Activated B cell treated with CpG ODN at 0.5 μM for 24 hours (primary cell): ENCODE measurements at regions not wholly inside any gene's neighbourhood (a gene's known extent, or its start where the extent isn't known, plus 50 kb on each side); places are given as distances from the start of the nearest gene placed in this dataset.

ENCODE experiments used
- ATAC-seq: fragments of 200-7000 bp; cut with Tn5 transposase; one replicate; pipeline ENCODE4 v1.10.0; 2021; ENCODE audit warnings: low read depth, mild to moderate bottlenecking, moderate library complexity
- CTCF ChIA-PET: fragments of 350-600 bp; sonication (Branson Sonifier 250); formaldehyde crosslinking; loops from one replicate; lab custom pipeline; 2021; ENCODE audit warnings: antibody characterized with exemption; lab: Charles Lee
- POLR2A ChIA-PET: fragments of 350-600 bp; sonication (Branson Sonifier 250); formaldehyde crosslinking; loops from one replicate; lab custom pipeline; 2021; ENCODE audit warnings: antibody characterized with exemption; lab: Charles Lee
- DNase-seq: peaks from one replicate; pipeline ENCODE4 v3.0.0; 2022
- H3K27ac Mint-ChIP-seq: one replicate; pipeline ENCODE4 v1.8.0; 2020; ENCODE audit warnings: mixed read lengths
- H3K27me3 Mint-ChIP-seq: one replicate; pipeline ENCODE4 v1.8.0; 2021; ENCODE audit warnings: mixed read lengths
- H3K36me3 Mint-ChIP-seq: one replicate; pipeline ENCODE4 v1.8.0; 2021; ENCODE audit warnings: low read depth, mixed read lengths
- H3K4me1 Mint-ChIP-seq: one replicate; pipeline ENCODE4 v1.8.0; 2021; ENCODE audit warnings: mixed read lengths
- H3K4me3 Mint-ChIP-seq: one replicate; pipeline ENCODE4 v1.8.0; 2020; ENCODE audit warnings: mild to moderate bottlenecking, mixed read lengths
- H3K9me3 Mint-ChIP-seq: one replicate; pipeline ENCODE4 v1.8.0; 2020; ENCODE audit warnings: mixed read lengths
- CTCF ChIP-seq: fragments of 200-600 bp; IDR thresholded peaks from one replicate; pipeline ENCODE4 v1.8.0; 2022; ENCODE audit warnings: antibody characterized with exemption, mild to moderate bottlenecking
- intact Hi-C: fragments of 100-400 bp; cut with micrococcal nuclease; formaldehyde crosslinking; loops from one replicate; pipeline ENCODE4 v1.15.1; 2024

GRCh38 chr5:167152561-167152960 lies 1138.9 kb upstream of the WWC1 start:
- Mint-ChIP-seq H3K27me3 (no peaks in the 10 kb centered on the region), H3K4me1 (no peaks in the 10 kb centered on the region), H3K9me3 (peaks cover 5% of the 10 kb centered on the region), H3K36me3 (no peaks in the 10 kb centered on the region), H3K4me3 (no peak overlapping the region), H3K27ac (no peak overlapping the region)
- ChIA-PET CTCF (no interaction called here), POLR2A (no interaction called here)
- DNase-seq, result no peak
- no peak for TF ChIP-seq CTCF
- intact Hi-C loops, result no loop called here
- ATAC-seq, result no peak

- no peak for ATAC-seq
- no peak for TF ChIP-seq CTCF
- ChIA-PET CTCF (no interaction called here), POLR2A (no interaction called here)
- H3K4me1 Mint-ChIP-seq, result no peaks in the 10 kb centered on the region
- intact Hi-C loops, result no loop called here
- H3K36me3 Mint-ChIP-seq, result no peaks in the 10 kb centered on the region
- H3K27ac Mint-ChIP-seq, result no peak overlapping the region
- no peak overlapping the region for H3K4me3 Mint-ChIP-seq
- peaks cover 6% of the 10 kb centered on the region for H3K9me3 Mint-ChIP-seq
- DNase-seq, result no peak
- no peaks in the 10 kb centered on the region for H3K27me3 Mint-ChIP-seq
These were observed 1135.9 kb upstream of the WWC1 start for GRCh38 chr5:167155387-167156005.

GRCh38 chr5:167156446-167156845 lies 1135.0 kb upstream of the WWC1 start:
- no peak for TF ChIP-seq CTCF
- H3K9me3 Mint-ChIP-seq, result peaks cover 8% of the 10 kb centered on the region
- H3K27me3 Mint-ChIP-seq, result no peaks in the 10 kb centered on the region
- ChIA-PET CTCF (no interaction called here), POLR2A (no interaction called here)
- DNase-seq, result no peak
- H3K4me3 Mint-ChIP-seq, result no peak overlapping the region
- H3K36me3 Mint-ChIP-seq, result no peaks in the 10 kb centered on the region
- intact Hi-C loops, result no loop called here
- H3K4me1 Mint-ChIP-seq, result no peaks in the 10 kb centered on the region
- no peak overlapping the region for H3K27ac Mint-ChIP-seq
- ATAC-seq, result no peak

- intact Hi-C loops, result no loop called here
These were observed 1132.9 kb upstream of the WWC1 start for GRCh38 chr5:167158588-167158987.

DNA sequence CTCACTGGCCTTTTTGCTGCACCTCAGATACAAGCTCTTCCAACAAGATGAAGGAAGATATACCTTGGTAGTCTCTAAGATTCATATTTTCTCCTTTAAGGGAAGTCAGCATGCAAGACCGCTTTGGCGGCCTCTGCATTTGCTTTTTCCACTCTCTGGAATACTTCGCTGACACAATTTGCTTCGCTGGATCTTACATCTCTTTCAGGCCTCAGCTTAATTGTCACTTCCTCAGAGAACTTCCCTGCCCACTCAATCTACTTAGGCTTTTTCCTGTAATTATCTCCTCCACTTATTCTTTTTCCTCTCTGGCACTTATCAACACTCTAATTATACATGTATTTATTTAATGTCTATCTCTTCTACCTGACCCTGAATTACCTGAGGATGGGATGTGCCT lies 1131.1 kb upstream of the WWC1 start:
- no peak for TF ChIP-seq CTCF
- intact Hi-C loops, result no loop called here
- no peak for DNase-seq
- Mint-ChIP-seq H3K4me1 (no peaks in the 10 kb centered on the region), H3K4me3 (no peak overlapping the region), H3K9me3 (peaks cover 11% of the 10 kb centered on the region), H3K36me3 (no peaks in the 10 kb centered on the region), H3K27ac (no peak overlapping the region), H3K27me3 (no peaks in the 10 kb centered on the region)
- CTCF ChIA-PET, result no interaction called here
- POLR2A ChIA-PET, result no interaction called here
- ATAC-seq, result no peak

More at GRCh38 chr5:167158588-167158987, 1132.9 kb upstream of the WWC1 start:
- ChIA-PET CTCF (no interaction called here), POLR2A (no interaction called here)
- ATAC-seq (no peak), DNase-seq (no peak)
- Mint-ChIP-seq H3K27me3 (no peaks in the 10 kb centered on the region), H3K36me3 (no peaks in the 10 kb centered on the region), H3K9me3 (peaks cover 8% of the 10 kb centered on the region), H3K4me3 (no peak overlapping the region), H3K27ac (no peak overlapping the region), H3K4me1 (no peaks in the 10 kb centered on the region)
- no peak for TF ChIP-seq CTCF
